ENCODE measurements at regions not wholly inside any gene's neighbourhood (a gene's known extent, or its start where the extent isn't known, plus 50 kb on each side); places are given as distances from the start of the nearest gene placed in this dataset.

- intact Hi-C loops (cut with DNase I): no loop called here
- Histone ChIP-seq H3K4me3 (no peak overlapping the region), H3K4me1 (replicated peaks) (no peaks in the 10 kb centered on the region), H3K9me3 (no peaks in the 10 kb centered on the region), H3K27me3 (replicated peaks; ENCODE audit: insufficient read depth) (peaks cover 5% of the 10 kb centered on the region), H3K27ac (no peak overlapping the region), H3K36me3 (no peaks in the 10 kb centered on the region)
- WGBS: 82% methylated on average over 6 of the region's 6 CpGs
- DNase-seq (ENCODE audit: low spot score): no peak
- TF ChIP-seq POLR2AphosphoS5 (IDR thresholded peaks at IDR 0.05) (no peak), CTCF (IDR thresholded peaks at IDR 0.05) (no peak), POLR2A (IDR thresholded peaks at IDR 0.05) (no peak)
Measured at GRCh38 chr20:43833511-43834395, 80.9 kb upstream of the TOX2 start.

GRCh38 chr20:43832961-43833360, 81.7 kb upstream of the TOX2 start:
- no peaks in the 10 kb centered on the region for H3K9me3 ChIP-seq
- peaks cover 7% of the 10 kb centered on the region for H3K27me3 ChIP-seq (replicated peaks; ENCODE audit: insufficient read depth)
- no peak for DNase-seq (ENCODE audit: low spot score)
- H3K27ac ChIP-seq: no peak overlapping the region
- H3K36me3 ChIP-seq: no peaks in the 10 kb centered on the region
- TF ChIP-seq POLR2AphosphoS5 (IDR thresholded peaks at IDR 0.05): no peak
- TF ChIP-seq CTCF (IDR thresholded peaks at IDR 0.05): no peak
- no peak for TF ChIP-seq POLR2A (IDR thresholded peaks at IDR 0.05)
- H3K4me3 ChIP-seq: no peak overlapping the region
- WGBS: 77% methylated on average over 4 of the region's 4 CpGs
- intact Hi-C loops (cut with DNase I): no loop called here
- no peaks in the 10 kb centered on the region for H3K4me1 ChIP-seq (replicated peaks)

- H3K27ac ChIP-seq: no peak overlapping the region
- no peak for TF ChIP-seq POLR2A (IDR thresholded peaks at IDR 0.05)
- no peak for TF ChIP-seq CTCF (IDR thresholded peaks at IDR 0.05)
- no peak for TF ChIP-seq POLR2AphosphoS5 (IDR thresholded peaks at IDR 0.05)
Measured at GRCh38 chr20:43832096-43832816, 82.4 kb upstream of the TOX2 start.

GRCh38 chr20:43831481-43832065, 83.1 kb upstream of the TOX2 start:
- DNase-seq (ENCODE audit: low spot score): no peak
- H3K9me3 ChIP-seq: no peaks in the 10 kb centered on the region
- H3K27me3 ChIP-seq (replicated peaks; ENCODE audit: insufficient read depth): peaks cover 8% of the 10 kb centered on the region
- intact Hi-C loops (cut with DNase I): no loop called here
- H3K27ac ChIP-seq: no peak overlapping the region
- no peak for TF ChIP-seq CTCF (IDR thresholded peaks at IDR 0.05)
- 80% methylated on average over 14 of the region's 14 CpGs for WGBS
- H3K36me3 ChIP-seq: no peaks in the 10 kb centered on the region
- H3K4me3 ChIP-seq: no peak overlapping the region
- H3K4me1 ChIP-seq (replicated peaks): no peaks in the 10 kb centered on the region

More at GRCh38 chr20:43832096-43832816, 82.4 kb upstream of the TOX2 start:
- Histone ChIP-seq H3K4me3 (no peak overlapping the region), H3K36me3 (no peaks in the 10 kb centered on the region), H3K9me3 (no peaks in the 10 kb centered on the region), H3K27me3 (replicated peaks; ENCODE audit: insufficient read depth) (peaks cover 9% of the 10 kb centered on the region), H3K4me1 (replicated peaks) (no peaks in the 10 kb centered on the region)
- intact Hi-C loops (cut with DNase I): no loop called here
- 53% methylated on average over 9 of the region's 9 CpGs for WGBS
- no peak for DNase-seq (ENCODE audit: low spot score)

All from prostate gland (tissue), 2 donors.